Stimulated activated CD4-positive, alpha-beta T cell treated with anti-CD3 and anti-CD28 coated beads, Interleukin-15, amount 100 ng/mL, for 24 hours (primary cell): ENCODE measurements at regions not wholly inside any gene's neighbourhood (a gene's known extent, or its start where the extent isn't known, plus 50 kb on each side); places are given as distances from the start of the nearest gene placed in this dataset.

Experiments used
- DNase-seq: peaks from one replicate; pipeline ENCODE4 v3.0.0-alpha.2; 2020

DNA sequence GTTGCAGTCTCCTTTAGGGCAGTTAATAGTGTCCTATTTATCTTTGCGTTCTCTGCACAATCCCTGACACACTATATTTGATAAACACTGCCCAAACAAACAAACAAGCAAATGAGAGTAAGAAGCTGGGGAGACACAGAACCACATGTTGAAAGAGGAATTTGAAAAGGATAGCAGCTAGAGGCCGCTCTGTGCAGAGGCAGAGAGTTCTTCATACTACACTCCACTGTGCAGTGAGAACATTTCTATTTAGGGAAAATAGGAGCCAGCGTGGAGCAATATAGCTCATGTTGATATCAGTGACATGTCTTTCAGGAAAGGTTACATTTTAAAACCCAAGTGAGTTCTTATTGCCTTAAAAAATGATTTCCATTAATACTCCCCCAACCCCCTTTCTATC lies 140.3 kb upstream of the SEL1L start:
- DNase-seq, result no peak

DNA sequence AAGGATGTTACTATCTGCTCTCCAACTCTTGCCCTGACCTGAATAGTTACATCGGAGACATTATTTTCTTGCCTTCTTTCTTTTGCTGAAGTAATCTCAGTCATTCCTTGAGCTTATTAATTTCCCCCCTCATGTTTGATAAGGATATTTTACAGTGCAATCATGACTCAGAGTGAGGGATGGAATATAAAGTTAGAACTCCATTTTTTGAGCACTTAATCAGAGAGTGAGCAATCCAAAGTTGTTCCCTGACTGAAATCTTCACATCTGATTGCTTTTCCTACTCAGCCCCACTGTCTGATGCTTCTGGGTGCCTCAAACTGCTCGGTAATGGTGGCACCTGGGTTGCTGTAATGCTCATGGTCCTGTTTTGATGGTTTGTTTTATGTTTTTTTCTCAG lies 142.7 kb upstream of the SEL1L start:
- no peak for DNase-seq

DNA sequence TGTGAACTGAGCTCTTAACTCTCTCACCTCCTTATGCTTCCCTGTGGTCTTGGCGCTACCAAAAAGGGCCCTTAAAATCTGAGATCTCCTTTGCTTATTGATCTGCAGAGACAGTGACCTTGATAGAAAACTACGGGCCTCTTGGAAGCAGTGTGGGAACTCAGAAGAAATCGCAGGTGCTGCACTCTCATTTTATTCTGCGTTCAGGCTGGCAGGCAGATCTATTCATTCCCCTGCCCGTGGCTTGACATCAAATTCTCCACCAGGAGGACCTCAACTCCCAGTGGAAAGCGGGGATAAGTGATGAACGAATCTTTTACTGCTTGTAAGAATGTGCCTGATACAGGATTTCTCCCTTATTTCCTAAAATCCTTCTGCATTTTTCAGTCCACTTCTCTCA lies 143.2 kb upstream of the SEL1L start:
- DNase-seq, result no peak

DNA sequence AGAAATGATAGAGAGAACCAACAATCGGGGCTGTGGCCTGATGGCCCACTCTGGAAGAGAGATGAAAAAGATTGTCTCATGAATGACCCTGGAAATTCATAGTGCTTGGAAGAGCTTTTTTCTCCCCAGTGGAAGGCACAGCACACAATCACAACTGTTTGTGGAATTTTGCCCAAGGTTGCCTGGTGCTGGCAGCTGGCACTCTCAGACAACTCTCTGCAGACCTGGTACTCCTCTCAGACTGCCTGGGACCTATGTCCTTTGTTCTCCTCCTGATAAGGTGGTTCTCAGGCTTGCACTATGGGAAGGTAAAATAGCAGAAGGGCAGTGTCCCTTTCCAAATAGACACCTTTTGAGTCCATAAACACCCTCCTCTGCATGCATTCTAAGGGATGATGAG lies 144.1 kb upstream of the SEL1L start:
- no peak for DNase-seq

- DNase-seq, result no peak
Observed at GRCh38 chr14:81679226-81679625, 145.6 kb upstream of the SEL1L start.

- no peak for DNase-seq
Observed at GRCh38 chr14:81681541-81681940, 147.9 kb upstream of the SEL1L start.

DNA sequence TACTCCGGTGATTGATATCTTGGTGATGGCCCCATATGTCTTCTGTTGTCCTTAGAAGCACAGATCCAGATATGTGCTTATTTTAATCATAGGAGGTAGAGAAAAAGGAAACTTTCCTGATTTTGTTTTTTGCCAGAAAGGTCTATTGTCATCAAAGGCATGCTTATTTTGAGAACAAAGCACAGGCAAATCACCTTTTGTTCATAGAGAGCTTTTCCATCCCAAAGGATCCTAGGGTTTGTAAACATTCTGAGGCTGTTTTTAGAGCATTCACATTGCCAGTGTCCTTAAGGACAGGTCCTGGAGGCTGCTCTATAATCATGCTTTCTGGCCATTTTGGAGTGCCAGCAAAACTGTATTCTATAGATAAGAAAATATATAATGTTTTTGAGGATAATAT lies 148.5 kb upstream of the SEL1L start:
- DNase-seq, result no peak

GRCh38 chr14:81682701-81683100 lies 149.0 kb upstream of the SEL1L start:
- no peak for DNase-seq

DNA sequence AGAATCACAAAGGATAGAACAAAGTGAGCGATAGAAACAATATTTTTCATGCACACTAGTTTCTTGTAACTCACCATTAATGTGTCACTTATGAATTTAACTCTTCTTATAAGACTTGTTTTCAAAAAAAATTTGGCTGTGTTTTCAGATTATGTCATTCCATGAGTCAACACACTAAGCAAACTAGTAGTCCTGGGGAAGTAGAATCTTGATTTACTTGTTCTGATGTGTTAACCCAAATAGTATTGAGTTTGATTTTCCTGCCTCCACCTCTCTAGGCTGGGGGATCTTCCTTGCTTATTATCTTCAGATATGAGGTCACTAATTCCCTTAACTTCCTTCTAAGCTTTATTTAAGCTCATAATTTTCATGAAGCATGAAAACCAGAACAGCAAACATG lies 151.0 kb upstream of the SEL1L start:
- no peak for DNase-seq

- DNase-seq, result no peak
Observed at GRCh38 chr14:81686512-81686911, 152.9 kb upstream of the SEL1L start.

GRCh38 chr14:81691931-81692330 lies 158.3 kb upstream of the SEL1L start:
- DNase-seq, result no peak

DNA sequence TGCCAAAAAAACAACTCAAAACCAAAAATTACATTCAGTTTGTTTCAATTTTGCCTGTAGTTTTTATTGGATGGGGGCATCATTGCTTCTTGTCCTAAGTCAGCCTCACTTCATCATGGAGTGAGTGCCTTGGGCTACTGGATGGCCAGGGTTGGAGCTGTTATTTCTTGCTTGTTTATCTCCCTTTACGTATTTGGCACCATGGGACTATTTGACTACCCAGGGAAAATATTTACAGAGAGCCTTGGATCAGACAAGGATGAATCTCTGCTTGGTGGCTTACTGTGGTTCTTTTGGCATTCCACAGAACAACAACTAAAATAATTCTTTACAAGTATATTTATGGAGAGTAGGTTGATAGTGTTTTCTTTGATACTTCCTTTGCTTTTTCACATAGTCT lies 160.8 kb upstream of the SEL1L start:
- no peak for DNase-seq

DNA sequence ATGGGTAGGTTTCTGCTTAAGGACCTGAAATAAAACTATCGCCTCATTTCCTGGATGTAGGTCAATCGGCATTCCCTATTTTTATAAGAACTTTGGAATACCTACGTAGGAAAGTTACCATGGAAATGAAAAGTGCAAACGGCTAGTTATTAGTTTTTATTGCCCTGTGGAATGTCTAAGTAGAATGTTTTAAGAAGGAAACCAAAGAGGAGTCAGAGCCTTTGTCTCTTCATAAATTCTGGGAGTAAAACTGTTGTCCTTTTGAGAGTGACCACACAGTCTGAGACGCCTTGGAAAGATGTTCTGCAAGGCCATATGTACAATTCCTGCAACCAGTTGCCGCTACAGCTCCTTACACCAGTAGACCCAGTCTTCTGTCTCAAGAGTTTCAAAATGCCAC lies 176.0 kb upstream of the SEL1L start:
- DNase-seq, result no peak

GRCh38 chr14:81710232-81710845 lies 176.7 kb upstream of the SEL1L start:
- peak; percentile 8 for DNase-seq

GRCh38 chr14:81715731-81716130 lies 182.1 kb upstream of the SEL1L start:
- no peak for DNase-seq

DNA sequence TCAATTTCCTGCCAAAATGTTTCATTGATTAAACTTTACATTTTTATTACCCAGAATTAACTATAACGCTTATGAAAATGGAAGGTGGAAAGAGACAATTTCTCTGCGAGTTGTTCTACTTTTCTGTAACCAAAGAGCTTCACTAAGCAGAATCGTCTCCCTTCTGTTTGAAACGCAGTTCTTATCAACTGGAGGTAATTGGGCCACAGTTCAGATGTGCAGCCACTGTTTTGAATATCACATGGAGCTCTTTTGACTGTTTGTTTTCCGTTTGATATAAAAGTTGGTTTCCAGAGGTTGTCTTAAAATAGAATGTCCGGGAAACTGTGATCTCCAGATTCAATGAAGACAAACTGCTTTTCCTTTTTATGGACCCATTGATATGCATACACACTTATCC lies 183.3 kb upstream of the SEL1L start:
- no peak for DNase-seq

DNA sequence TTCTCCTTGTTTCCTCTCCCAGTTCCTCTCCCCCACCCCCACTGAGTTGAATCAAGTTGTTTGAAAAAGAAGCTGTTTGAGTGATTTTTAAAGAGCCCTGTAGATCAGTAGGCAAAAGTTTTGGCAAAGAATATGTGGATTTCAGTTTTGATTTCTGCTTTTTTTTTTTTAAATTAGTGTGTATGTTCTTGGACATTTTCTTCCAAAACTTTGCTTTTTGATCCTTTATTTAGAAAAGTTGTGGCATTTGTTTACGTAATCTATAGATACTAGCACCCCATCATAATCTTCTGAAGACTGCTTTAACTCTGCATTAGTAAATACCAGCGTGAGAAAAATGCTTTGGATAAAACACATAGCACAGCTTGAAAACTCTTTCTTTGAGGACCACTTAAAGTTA lies 190.3 kb upstream of the SEL1L start:
- no peak for DNase-seq

DNA sequence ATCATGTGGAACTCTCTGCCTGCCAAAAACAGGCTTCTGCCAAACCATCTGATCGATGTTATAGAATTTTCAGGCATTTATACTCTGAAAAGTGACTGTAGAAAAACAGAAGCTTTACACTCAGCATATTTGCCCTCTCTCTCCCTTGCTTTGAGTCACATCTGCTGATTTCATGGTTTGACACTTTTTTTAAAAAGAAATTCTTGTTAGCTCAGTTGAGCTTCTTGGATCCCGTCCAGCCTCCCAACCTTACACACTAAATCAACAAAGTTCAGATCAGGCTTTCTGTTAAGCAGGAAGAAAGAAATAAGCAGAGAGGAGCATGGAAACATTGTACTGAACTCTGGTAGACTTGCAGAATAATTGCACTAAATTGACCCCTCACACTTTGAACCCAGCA lies 193.6 kb upstream of the SEL1L start:
- DNase-seq, result no peak

DNA sequence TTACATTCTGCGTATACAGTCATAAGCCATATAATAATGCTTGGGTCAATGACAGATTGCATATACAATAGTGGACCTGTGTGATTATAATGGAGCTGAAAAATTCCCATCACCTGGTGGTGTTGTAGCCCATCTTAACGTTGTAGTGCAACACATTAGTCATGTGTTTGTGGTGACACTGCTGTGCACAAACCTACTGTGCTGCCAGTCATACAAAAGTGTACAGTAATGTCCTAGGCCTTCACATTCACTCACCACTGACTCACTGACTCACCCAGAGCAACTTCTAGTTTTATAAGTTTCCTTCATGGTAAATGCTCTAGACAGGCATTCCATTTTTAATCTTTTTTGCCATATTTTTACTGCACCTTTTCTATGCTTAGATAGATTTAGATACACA lies 194.8 kb upstream of the SEL1L start:
- DNase-seq, result no peak

DNA sequence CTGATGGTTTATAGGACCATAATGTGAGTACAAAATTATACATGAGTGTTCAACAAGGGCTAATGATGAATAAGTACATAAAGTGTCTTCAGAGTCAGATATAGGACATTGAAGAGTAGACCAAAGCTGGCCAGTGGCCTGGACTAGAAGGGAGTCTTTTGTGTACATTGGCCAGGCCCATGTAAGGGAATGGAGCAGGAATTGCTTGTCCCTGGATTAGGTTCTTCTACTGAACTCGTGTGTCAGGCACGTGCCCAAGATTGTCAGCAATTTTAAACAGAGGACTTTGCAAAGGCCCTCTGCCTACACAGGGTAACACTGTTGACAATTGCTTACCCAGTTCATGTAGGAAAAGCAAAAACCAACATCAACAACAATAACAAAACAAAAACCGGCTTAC lies 196.0 kb upstream of the SEL1L start:
- DNase-seq, result no peak

GRCh38 chr14:81737938-81738337 lies 204.3 kb upstream of the SEL1L start:
- DNase-seq, result no peak

DNA sequence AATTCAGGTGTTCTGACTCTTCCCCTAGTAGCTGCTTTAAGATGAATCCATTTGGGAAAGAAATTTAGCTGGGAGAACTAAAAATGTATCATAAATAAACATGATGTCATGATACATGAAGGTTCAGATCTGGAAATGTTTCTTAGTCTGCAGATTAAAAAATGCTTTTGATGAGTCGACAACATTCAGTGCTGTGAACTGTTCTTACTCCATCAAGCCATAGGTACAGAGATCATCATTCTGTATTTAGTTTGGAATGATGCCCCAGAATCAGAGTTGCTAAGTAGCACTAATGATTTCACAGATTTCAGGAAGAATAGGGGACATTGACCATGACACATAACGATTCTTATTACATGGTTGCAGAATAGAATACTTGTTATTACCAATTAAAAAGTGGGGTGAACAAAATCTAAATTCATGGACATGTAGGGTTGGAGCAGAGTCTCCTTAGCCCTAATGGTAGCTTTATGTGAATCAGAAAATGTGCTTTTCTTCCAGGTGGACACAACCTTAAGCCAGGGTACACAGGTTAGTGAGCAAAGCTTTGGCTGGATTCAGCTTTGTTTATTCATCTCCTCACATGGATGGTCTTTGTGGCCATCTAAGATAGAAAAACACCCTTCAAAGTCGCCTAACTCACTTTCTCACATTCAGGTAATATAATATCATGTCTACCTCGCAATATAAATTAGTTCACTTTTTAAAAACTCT lies 205.4 kb upstream of the SEL1L start:
- DNase-seq, result no peak

GRCh38 chr14:81743605-81744004 lies 210.0 kb upstream of the SEL1L start:
- no peak for DNase-seq

- no peak for DNase-seq
Observed at GRCh38 chr14:81751198-81751597, 217.5 kb upstream of the SEL1L start.

DNA sequence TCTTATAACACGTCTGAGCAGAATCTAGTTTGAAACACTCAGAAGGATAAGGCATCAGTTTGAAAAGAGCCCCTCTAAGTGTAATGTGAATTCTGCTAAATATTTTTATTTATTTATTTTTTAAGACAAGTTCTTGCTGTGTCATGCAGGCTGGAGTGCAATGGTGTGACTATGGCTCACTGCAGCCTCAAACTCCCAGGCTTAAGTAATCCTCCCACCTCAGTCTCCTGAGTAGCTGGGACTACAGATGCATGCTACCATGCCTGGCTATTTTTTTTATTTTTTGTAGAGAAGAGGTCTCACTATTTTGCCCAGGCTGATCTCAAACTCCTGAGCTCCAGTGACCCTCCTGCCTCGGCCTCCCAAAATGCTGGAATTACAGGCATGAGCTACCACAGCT lies 225.9 kb upstream of the SEL1L start:
- DNase-seq, result no peak
